Stimulated activated CD8-positive, alpha-beta memory T cell treated with anti-CD3 and anti-CD28 coated beads, Interleukin-12 subunit alpha, Interleukin-12 subunit beta, amount 100 ng/mL, for 24 hours (primary cell): ENCODE measurements at regions not wholly inside any gene's neighbourhood (a gene's known extent, or its start where the extent isn't known, plus 50 kb on each side); places are given as distances from the start of the nearest gene placed in this dataset.
A peak's percentile ranks its signal among the peaks of the same experiment; 100 is the strongest.

Experiments
- DNase-seq: peaks from one replicate; pipeline ENCODE4 v3.0.0-alpha.2; 2020; ENCODE audit errors: extremely low read depth

DNA sequence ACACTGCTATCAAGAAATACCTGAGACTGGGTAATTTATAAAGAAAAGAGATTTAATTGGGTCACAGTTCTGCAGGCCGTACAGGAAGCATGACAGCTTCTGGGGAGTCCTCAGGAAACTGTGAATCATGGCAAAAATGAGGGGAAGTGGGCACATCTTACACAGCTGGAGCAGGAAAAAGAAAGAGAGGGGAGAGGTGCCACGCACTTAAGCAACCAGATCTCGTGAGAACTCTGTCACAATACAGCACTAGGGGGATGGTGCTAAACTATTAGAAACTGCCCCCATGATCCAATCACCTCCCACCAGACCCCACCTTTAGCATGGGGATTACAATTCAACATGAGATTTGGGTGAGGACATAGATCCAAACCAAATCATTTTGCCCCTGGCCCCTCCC is 105.5 kb upstream of the CPLX2 start:
- no peak for DNase-seq

DNA sequence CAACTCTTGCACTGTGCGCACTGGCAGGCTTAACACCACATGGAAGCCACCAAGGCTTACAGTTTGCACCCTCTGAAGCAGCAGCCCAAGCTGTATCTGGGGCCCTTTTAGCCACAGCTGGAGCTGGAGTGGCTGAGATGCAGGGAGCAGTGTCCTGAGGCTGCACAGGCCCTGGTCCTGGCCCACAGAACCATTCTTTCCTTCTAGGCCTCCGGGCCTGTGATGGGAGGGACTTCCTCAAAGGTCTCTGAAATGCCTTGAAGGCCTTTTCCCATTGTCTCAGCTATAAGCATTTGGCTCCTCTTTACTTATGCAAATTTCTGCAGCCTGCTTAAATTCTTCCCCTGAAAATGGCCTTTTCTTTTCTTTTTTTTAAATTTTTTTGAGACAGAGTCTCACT is 104.4 kb upstream of the CPLX2 start:
- DNase-seq: no peak

DNA sequence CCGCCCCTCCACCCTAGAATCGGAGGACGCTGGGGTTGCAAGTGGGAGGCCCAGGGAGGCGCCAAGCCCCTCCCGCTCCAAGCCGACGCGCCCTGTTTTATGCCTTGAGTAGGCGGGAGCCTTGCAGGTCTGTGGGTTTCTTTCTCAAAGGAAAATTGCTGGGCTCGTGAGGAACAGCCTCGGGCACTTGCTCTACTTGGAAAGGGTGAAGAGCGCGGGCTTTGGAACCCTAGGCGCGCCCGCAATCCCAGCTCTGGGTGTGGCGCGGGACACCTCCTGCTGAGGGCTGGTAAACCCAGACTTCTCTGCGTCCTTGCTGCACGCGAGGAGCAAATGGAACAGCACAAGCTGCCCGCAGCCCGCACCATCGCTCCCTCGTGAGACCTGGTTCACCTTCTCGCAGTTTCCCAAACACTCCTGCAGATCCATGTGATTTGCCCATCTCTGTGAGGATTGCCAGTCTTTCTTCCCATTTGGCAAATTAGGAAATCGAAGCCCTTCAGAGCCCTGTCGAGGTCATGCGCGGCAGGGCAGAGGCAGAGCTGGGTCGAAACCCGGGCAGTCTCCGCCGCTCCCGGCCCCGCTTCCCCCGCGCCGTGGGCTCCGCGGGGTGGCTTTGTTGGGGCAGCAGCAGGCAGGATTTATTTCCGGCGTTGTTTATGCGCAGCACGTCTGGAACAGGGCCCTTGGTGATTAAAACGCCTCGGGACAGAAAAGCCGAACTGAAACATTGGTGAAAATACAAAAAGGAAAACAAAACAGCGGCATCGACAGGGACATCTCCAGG is 98.4 kb upstream of the CPLX2 start:
- DNase-seq: no peak

DNA sequence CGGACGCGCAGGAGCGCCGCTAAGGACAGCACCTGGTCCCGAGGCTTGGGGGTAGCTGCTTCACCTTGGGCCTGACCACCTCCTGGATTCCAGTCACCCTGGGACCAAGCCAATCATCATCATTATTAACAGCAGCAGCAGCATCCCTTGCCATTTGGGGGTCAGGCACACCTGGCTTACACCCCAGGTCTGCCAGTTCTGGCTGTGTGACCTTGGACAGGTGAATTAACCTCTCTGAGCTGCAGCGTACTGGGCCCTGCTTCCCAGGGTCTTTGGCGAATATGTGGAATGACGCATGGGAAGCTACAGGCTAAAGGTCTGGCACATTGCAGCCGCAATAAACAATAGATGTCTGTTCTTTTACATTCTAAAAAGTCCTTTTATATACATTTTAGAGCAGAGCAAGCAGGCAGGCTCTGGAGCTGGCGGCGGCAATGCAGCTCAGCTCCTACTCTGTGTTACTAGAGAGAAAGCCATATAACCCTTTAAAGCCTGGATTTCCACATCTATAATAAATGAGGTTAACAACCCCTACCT is 97.8 kb upstream of the CPLX2 start:
- DNase-seq: no peak

DNA sequence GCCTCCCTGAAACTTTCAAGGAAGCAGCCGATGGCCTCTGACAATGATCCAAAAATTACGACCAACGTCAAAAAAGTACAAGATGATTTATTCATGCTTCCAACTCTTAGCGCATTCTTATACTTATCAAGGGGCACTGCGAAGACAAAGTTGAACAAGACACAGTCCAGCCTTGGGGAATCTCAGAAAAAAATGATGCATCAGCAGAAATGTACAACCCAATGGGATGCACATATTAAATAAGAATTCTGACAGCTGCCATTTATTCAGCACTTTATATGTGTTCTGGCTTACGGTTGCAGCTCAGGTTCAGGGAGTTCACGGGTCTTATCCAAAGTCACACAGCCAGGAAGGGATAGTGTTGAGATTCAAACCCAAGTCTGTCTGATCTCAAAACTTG is 96.0 kb upstream of the CPLX2 start:
- DNase-seq: no peak

DNA sequence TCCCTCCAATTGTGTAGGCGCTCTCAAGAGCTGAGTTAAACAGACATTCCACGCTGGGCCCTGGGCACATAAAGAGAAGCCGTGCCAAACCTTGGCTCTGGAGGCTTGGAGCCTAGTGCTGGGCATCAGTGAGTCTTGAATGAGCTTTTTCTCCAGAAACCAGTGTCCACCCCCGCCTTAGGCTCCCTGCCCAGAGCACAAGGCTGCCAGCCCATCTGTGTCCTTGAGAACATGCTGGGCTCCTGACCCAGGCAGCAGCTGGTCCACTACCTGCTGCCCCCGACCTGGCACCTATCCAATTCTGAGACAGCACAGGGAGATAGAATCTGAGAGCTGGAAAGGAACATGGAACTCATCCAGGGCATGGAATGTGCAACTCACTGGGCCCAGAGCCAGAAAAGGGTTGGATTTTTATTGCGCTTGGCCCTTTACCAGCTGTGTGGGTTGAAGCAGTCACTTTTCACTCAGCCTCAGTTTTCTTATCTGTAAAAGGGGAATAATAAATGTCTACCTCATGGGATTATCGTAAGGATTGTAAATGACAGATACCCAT is 92.4 kb upstream of the CPLX2 start:
- no peak for DNase-seq

DNA sequence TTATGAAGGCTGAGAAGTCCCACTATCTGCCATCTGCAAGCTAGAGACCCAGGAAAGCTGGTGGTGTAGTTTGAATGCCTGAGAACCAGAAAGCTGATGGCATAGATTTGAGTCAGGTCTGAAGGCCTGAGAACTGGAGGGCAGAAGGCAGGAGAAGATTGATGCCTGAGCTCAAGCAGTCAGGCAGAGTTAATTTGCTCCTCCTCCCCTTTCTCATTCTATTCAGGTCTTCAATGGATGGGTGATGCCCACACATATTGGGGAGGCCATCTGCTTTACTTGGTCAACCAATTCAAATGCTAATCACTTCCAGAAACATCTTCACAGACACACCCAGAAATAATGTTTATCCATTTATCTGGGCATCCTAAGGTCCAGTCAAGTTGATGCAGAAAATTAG is 87.6 kb upstream of the CPLX2 start:
- no peak for DNase-seq

DNA sequence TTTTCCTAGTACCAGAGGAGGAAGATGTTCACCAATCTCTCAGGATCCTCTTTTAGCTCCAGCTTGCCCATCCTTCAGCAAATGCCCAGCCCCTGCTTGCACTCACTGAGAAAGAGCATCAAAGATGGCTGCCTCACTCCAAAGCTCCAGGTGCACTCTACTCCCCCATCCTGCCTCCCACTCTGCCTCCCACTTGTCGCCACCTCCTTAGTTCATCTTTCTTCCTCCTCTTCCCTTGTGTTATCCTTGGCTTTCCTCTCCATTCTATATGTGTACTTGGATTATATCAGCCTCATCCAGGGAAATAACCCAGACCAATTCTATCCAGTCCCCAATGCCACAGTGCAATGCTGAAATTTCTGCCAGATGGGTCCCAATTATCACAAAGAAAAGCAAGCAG is 87.1 kb upstream of the CPLX2 start:
- DNase-seq: no peak

DNA sequence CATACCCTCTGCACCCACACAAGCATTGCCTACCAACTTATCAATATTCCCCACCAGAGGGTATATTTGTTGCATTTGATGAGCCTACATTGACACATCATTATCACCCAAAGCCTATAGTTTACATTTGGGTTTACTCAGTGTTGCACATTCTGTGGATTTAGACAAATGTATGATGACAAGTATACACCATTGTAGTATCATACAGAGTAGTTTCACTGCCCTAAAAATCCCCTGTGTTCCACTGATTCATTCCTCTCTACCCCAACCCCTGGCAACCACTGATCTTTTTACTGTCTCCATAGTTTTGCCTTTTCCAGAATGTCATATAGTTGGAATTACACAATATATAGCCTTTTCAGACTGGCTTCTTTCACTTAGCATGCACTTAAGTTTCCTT is 85.7 kb upstream of the CPLX2 start:
- no peak for DNase-seq

DNA sequence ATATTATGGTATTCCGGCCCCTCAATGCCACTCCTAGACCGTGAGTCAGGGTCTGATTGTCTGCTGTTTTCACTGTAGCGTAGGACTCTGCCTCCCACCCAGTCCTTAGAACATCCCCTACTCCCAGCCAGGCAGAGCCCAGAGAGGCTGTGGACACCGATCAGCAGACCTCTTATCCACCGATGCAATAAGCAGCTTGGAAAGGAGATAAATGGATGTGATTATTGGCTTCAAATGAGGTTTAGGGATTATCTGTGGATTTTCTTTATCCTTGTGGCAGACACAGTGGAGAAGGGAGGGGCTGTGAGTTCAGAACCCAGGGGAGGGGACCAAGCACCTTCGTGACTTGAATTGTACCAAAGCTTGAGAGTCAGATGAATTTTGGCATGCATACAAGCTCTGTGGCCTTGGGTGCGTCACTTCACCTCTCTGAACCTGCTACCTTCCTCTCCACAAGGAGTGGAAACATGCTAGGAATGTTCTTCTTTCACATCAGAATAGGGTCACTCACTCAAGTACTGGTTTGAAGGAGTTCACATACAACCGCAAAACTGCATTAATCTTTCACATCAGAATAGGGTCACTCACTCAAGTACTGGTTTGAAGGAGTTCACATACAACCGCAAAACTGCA is 83.1 kb upstream of the CPLX2 start:
- no peak for DNase-seq

DNA sequence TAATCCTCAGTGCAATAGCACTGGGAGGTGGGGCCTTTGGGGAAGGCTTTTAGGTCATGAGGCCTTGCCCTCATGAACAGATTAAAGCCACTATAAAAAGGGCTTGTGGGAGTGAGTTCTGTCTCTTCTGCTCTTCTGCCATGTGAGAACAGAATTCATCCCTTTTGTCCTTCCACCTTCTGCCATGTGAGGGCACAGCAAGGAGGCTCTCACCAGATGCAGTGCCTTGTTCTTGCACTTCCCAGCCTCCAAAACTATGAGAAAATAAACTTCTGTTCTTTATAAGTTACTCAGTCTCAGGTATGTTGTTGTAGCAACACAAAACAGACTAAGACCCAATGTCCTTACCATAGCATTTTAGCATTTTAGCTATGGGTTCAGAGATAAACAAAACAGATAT is 81.7 kb upstream of the CPLX2 start:
- DNase-seq: no peak

DNA sequence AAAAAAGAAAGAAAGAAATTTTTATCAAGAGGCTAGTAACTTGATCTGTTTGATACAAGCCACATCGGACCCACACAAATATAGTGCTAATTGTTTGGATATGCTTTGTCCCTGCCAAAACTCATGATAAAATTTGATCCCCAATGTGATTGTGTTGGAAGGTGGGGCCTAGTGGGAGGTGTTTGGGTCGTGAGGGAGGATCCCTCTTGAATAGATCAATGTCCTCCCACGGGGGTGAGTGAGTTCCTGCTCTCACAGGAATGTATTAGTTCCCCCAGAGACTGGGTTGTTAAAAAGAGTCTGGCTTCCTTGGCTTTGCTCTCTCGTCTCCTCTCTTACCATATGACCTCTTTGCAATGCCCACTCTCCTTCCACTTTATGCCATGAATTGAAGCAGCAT is 80.6 kb upstream of the CPLX2 start:
- no peak for DNase-seq

DNA sequence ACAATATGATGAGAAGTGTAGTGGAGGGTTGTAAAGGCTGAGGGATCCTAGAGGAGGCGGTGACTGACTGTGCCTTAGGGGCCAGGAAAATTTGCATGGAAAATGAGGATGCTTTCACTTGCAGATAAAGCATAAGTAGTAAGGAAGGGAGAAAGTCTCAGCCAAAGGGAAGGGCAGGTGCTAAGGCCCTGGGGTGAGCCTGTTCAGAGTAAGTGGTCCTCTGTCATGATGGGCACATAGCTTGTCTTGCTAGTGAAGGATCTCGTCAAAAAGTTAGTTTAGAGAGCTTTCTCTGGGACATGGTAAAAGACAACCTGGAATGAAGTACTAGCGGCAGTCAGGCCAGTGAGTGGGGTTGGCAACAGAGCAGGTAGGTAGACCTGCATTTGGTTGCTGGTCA is 75.4 kb upstream of the CPLX2 start:
- no peak for DNase-seq

DNA sequence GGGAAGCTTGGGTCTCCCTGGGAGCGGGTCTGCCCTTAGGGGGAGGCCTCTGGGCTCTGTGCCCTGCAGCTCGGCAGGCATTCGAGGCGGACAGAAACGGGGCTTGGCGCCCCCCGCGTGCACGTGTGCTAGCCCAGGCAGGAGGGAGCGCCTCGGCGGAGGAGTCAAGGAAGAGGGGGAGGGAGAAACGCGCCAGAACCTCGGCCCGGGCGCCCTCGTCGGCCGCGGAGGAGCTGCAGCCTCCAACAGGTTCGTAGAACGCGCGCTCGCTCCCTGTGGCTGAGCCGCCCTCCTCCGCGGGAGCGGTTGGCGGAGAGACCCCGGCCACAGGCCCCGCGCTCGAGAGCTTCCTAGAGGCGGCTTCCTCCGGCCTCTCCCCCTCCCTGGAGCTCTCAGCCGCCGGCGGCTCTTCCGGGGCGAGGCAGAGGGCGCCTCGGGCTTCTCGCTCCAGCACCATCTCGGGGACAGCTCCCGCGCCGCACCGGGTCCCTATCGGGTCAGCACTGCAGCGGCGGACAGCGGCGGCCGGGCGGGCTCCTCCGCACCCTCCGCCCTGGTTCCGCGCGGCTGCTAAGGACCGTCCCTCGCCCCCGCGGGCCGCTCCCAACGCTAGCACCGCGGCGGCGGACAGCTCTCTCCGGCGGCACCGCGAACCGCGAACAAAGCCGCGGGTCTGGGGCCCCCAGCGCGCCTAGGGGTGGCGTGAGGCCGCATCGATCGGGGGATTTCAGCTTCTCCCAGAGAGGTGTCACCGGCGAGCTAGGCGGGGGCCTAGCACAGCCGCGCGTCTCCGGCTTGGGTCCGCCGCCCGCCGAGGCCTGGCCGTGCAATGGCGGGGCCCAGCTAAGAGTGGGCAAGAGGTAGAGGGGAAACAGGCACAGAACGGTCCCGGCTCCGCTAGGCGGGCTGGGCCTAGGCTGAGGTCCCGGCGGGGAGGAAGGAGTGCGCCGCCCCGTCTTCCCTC is 74.6 kb upstream of the CPLX2 start:
- DNase-seq: peak; percentile 42

DNA sequence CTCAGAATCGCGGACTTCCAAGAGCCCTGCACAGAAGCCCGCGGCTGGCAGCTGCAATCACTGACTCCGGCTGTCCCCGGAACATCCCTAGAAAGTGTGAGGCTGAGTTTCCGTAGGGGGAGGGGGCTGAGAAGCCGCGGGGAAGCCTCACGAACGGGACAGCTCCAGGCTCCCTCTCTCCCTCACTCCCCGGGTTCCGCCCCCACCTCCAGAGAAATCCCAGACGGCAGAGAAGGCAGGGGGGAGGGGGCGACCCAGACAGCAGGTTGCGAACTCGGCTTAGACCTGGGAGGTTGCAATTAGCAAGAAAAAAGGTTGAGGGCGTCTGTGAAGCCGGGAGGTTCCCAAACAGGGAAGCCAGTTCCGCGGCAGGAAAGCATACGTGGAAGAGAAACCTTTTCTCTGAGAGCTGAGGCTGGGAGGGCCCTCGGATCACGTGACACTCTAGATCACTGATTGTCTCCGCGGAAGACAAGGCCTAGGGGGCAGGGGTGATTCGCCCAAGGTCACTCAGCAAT is 73.8 kb upstream of the CPLX2 start:
- no peak for DNase-seq

DNA sequence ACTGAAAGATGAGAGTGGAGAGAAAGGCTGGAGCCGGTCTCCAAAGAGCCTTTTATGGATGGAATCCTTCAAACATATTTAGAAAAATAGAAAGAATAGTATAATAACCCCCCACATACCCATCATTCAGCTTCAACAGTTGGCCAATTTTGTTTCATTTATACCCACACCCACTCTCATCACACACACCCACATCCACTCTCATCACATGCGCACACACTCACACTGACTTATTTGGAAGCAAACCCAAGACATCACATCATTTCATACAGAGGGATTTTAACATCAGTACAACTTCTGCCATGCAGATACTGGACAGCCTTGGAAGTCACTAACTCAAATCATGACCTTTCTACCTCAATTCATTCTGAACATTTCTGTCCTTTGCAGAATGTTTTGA is 72.8 kb upstream of the CPLX2 start:
- DNase-seq: no peak

DNA sequence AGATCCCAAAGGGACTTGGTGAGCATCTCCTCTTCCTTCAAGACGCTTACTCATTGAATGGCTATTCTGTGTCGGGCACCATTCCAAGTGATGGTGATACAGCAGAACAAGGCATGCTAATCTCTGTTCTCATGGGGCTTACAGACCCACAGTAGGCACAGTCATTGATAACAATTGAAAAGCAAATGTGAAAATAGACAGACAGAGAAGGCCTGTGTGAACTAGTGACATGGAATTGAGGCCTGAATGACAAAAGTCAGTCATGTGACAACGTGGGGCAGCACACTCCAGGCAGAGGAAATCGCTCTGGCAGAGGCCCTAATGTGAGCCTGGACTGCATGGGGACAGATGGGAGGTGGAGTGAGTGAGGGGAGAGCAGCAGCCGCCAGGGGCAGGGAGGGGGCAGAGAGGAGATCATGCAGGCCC is 70.7 kb upstream of the CPLX2 start:
- no peak for DNase-seq

DNA sequence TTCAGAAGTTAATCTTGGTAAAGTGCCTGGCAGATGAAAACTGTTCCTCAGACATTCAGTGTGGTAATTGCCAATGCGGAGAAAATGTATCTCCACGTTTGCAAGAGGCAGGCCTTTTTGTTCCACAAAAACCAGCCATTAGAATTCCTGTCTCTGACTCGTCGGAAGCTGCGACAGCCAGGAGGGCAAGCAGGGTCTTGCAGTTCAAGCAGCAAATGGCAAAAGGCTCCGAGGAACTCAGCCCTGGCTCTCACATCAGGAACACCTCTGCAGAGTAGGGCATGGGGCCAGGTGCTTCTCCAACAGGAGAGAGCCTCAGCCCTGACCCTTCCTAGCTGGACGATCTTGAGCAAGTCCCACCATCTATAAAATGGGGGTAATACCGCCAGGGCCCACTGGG is 69.0 kb upstream of the CPLX2 start:
- no peak for DNase-seq

DNA sequence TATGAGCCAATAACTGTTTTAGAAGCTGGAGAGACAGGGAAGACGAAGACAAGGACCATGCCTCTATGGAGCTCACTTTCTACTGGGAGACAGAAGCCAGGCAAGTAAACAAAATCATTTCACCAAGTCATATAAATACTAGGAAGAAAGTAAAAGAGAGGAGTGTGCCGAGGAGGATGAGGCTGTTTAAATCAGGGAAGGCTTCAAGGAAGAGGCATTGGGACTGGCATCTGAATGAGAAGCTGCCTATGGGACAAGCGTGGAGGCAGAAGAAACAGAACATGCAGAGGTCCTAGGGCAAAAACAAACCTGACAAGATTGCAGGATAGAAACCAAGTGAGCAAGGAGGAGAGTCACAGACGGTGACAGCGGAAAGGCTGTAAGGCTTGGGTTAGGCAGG is 68.1 kb upstream of the CPLX2 start:
- DNase-seq: no peak

DNA sequence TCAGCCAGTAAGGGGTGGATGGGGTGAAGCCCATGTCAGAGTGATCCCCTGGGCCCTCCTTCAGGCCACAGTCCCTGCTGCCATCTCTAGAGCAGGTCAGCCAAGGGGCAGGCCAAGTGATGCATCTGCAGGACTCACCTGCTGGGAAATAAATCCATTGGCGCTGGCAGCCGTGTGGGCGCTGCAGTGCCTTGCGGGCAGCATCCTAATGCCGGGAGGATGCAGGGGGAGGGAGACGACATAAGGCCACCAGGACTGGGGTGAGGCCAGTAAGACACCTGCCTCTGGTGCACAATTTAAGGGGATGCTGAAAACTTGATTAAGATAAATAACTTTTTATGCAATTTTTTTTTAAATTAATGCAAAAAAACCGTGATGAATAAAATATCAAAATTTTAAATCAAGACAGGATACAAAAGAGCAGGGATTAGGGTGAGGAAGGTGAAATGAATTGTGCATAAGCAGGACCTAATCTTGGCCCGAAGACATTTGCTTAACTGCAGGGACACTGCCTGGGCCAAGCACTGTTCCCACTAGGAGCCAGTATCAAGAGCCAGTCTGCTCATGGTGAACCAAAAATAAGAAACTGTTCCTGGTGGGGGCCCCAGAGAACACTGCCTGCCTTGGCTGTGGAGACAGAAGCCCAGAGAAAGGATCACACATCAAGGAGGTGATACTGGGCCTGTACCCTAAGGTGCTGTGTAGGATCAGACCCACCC is 67.5 kb upstream of the CPLX2 start:
- no peak for DNase-seq
